Stomach smooth muscle (tissue), 2 donors: ENCODE measurements at regions not wholly inside any gene's neighbourhood (a gene's known extent, or its start where the extent isn't known, plus 50 kb on each side); places are given as distances from the start of the nearest gene placed in this dataset.

Experiments
- H3K27ac ChIP-seq: one replicate; pipeline ENCODE4 v1.7.0; 2013; ENCODE audit warnings: mild to moderate bottlenecking, low read length, inconsistent platforms
- H3K27me3 ChIP-seq, 2 donors: one replicate each; pipeline ENCODE4 v1.7.0; 2013; ENCODE audit warnings: low read length in 2 of 2; ENCODE audit not compliant: insufficient read depth in 2 of 2, control insufficient read depth in 1 of 2
- H3K36me3 ChIP-seq, 2 donors: one replicate each; pipeline ENCODE4 v1.7.0; 2013; ENCODE audit warnings: low read length in 2 of 2; ENCODE audit not compliant: control insufficient read depth in 2 of 2, insufficient read depth in 2 of 2
- H3K4me1 ChIP-seq: one replicate; pipeline ENCODE4 v1.7.0; 2013; ENCODE audit warnings: low read length; ENCODE audit not compliant: control insufficient read depth, insufficient read depth
- H3K4me3 ChIP-seq, 2 donors: one replicate each; pipeline ENCODE4 v1.7.0; 2013; ENCODE audit warnings: low read length in 2 of 2
- H3K9ac ChIP-seq, 2 donors: one replicate each; pipeline ENCODE4 v1.7.0; 2013; ENCODE audit warnings: low read length in 2 of 2, mild to moderate bottlenecking in 1 of 2
- H3K9me3 ChIP-seq, 2 donors: one replicate each; pipeline ENCODE4 v1.7.0; 2013; ENCODE audit warnings: low read length in 2 of 2; ENCODE audit not compliant: control insufficient read depth in 2 of 2
- donor health status: healthy.
- donor health status: Pancreatic carcinoma.

GRCh38 chr4:124591637-124592036, 120.9 kb downstream of the ANKRD50 start:
- Histone ChIP-seq H3K9me3 (no peaks in the 10 kb centered on the region), H3K27me3 (no peaks in the 10 kb centered on the region), H3K9ac (no peak overlapping the region)

GRCh38 chr4:124593494-124593893, 119.0 kb downstream of the ANKRD50 start:
- Histone ChIP-seq H3K9ac (no peak overlapping the region), H3K9me3 (no peaks in the 10 kb centered on the region), H3K27ac (no peak overlapping the region), H3K36me3 (no peaks in the 10 kb centered on the region), H3K4me3 (no peak overlapping the region), H3K27me3 (no peaks in the 10 kb centered on the region), H3K4me1 (no peaks in the 10 kb centered on the region)

More at GRCh38 chr4:124591637-124592036, 120.9 kb downstream of the ANKRD50 start:
- H3K4me3 ChIP-seq: no peak overlapping the region
- H3K36me3 ChIP-seq: no peaks in the 10 kb centered on the region
- no peaks in the 10 kb centered on the region for H3K4me1 ChIP-seq
- no peak overlapping the region for H3K27ac ChIP-seq

- Histone ChIP-seq H3K4me1 (no peaks in the 10 kb centered on the region), H3K36me3 (no peaks in the 10 kb centered on the region), H3K4me3 (no peak overlapping the region), H3K27ac (no peak overlapping the region), H3K9me3 (no peaks in the 10 kb centered on the region), H3K27me3 (no peaks in the 10 kb centered on the region), H3K9ac (no peak overlapping the region)
Measured at GRCh38 chr4:124594945-124595344, 117.6 kb downstream of the ANKRD50 start.

- Histone ChIP-seq H3K27me3 (no peaks in the 10 kb centered on the region), H3K36me3 (no peaks in the 10 kb centered on the region), H3K4me1 (no peaks in the 10 kb centered on the region), H3K9ac (no peak overlapping the region), H3K4me3 (no peak overlapping the region), H3K27ac (no peak overlapping the region), H3K9me3 (no peaks in the 10 kb centered on the region)
Measured at GRCh38 chr4:124596816-124597215, 115.7 kb downstream of the ANKRD50 start.

- no peak overlapping the region for H3K4me3 ChIP-seq
- H3K4me1 ChIP-seq: no peaks in the 10 kb centered on the region
- no peaks in the 10 kb centered on the region for H3K9me3 ChIP-seq
- no peaks in the 10 kb centered on the region for H3K27me3 ChIP-seq
- no peak overlapping the region for H3K9ac ChIP-seq
- no peak overlapping the region for H3K27ac ChIP-seq
- no peaks in the 10 kb centered on the region for H3K36me3 ChIP-seq
Measured at GRCh38 chr4:124610211-124610610, 102.3 kb downstream of the ANKRD50 start.
